GM19463 (cell line): ENCODE measurements at regions not wholly inside any gene's neighbourhood (a gene's known extent, or its start where the extent isn't known, plus 50 kb on each side); places are given as distances from the start of the nearest gene placed in this dataset.

Experiments
- ATAC-seq: cut with Tn5 transposase; IDR thresholded peaks from one replicate; pipeline ENCODE4 v1.9.1; 2021; ENCODE audit warnings: mild to moderate bottlenecking, moderate library complexity; ENCODE audit not compliant: unreplicated experiment

DNA sequence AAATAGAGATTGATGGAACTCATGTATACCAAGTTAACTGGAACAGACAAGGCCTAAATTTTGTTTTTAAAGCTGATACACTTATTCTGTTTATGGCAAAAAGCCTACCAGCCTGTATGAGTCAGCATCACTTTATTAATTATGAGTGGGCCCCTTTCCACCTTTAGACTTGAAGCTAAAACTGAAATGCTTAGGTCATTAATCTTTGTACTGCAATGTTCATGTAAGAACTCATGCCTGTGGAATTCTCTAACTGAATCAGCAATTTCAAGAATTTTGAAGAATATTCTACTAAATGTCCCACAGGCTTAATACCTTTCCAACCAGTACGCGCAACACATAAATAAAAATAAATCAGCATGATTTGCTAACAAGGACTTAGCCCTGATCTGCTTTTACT lies 140.2 kb upstream of the PHACTR1 start:
- ATAC-seq = no peak

DNA sequence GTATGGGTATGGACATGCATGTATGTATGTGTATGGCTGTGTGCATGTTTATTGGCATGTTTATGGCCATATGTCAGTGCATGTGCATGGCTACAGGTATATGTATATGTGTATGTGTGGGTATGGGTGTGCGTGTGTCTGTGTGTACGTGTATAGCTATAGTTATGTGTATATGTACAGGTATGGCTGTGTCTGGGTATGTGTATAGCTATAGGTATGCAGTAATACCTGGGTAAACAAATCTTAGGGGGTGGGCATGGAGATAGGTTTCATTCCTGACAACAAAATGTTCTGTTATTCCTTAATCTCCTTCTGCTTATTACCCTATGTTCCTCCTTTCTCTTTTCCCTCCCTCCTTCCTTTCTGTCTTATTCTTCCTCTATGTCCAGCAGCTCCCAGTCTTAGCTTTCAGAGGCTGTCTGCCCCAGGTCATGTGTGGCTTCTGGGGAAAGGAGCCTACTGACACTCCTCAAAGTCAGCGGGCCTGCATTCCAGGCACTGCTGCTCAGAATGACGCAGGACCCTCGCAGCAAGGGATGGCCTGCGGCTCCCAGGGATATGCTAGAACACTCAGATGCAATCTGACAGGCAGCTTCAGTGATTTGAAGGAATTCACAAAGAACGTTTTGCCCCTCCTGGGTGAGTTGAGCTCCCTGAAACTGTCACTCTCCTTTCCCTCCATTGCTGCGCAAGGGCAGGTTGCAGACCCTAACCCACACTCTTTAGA lies 139.3 kb upstream of the PHACTR1 start:
- ATAC-seq = no peak

GRCh38 chr6:12578097-12578496 lies 138.5 kb upstream of the PHACTR1 start:
- ATAC-seq = no peak

DNA sequence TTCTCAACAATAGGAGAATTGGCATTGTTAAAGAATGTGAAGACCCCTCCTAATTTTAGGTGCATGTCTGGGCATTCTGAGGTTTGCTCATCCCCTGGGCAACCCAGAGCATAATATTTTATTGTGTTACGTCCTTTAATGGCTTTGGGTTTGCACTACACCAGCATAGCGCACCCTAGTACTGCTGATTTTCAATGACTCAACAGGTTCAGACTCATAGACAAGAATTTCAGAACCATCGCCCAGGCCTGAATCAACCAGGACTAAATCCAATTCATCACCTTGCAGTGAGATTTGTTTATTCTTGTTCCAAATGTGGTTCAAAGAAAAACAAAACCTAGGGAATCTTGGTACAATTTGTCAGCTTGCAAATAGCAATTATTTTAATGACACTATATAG lies 137.8 kb upstream of the PHACTR1 start:
- no peak for ATAC-seq

GRCh38 chr6:12580290-12580689 lies 136.3 kb upstream of the PHACTR1 start:
- ATAC-seq = no peak

GRCh38 chr6:12582421-12583110 lies 134.0 kb upstream of the PHACTR1 start:
- ATAC-seq = no peak

DNA sequence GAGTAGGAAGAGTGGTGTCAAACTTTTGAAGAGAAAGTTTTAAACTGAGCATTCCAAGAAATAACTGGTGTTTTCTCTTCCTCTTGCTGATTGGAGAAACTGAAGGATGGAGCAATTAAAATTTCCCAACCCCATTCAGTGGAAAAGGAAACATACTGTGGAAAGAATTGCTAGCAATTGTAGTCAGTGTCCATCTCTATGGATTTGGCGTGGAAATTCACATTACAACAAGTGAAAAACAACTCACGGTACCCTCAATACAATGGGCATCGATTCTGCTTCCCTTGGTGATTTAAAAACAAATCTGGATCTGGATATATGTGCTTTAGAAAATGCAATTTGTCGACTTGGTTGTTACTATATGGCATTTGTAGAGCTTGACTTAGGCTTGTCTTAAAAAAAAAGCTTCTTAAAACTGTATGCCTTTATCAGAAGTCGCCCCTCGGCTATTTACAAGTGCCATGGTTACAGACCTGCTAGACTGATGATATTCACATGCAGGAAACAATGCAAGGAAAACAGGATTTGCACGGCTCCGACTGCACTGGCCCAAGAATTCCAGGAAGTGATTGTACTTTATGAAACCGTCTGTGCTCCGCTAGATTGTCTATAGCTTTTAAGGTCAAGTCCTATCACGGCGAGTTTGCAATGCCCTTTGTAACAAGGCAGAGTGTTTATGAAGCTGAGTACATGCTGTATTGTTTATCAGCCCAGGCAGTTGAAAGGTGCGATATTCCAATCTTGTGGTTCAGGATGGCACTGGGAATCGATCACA lies 131.7 kb upstream of the PHACTR1 start:
- no peak for ATAC-seq

DNA sequence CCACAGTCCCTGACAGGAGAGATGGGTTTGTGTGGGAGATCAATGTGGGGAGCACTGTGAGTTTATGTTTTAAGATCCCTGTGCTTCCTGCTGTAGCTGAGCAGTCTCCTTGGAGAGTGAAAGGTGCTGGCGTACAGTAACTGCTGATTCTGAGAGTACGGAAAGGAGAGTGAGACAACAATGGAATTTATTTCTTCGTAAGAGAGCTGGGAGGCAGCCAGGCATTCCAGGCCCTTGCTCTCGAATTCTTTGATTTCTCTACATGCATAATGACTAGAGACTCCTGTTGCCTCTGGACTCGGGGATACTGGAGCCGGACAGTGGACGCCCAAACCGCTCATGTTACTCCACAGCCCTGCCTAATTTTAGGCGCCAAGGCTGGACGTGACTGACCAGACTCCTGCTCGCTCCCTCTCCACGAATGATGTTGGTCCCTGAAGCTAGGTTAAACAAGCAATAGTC lies 131.0 kb upstream of the PHACTR1 start:
- no peak for ATAC-seq

- ATAC-seq = no peak
Measured at GRCh38 chr6:12586721-12587480, 129.7 kb upstream of the PHACTR1 start.

DNA sequence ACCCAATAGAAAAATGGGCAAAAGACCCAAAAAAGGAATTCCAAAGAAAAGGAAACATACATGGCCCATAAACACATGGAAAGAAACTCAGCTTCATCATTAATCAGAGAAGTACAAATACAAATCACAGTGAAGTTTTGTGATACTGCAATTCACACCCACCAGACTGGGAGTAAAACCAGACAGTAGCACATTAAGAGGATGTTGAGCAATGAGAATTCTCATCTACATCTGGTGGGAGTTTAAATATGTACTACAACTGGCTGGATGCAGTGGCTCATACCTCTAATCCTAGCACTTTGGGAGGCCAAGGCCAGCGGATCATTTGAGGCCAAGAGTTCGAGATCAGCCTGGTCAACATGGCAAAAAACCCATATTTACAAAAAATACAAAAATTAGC lies 125.7 kb upstream of the PHACTR1 start:
- ATAC-seq = no peak

DNA sequence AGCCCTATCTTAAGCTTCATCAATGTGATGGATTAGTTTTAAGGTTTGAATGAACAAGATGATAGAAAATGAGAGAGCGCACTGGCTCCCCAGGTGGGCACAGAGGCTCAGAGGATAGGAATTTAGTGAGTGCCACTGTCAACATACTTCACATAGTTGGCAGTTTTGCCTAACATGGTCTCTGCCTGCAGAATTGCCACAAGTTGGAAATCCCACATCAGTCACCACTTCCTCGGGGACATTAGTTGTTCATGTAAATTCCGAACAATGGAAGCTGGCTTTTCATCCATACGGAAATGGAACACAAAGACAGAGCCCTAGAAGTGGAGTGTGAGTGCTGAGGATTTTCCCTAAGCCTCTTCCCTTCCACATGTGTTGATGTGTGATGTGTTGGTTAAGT lies 123.9 kb upstream of the PHACTR1 start:
- ATAC-seq = no peak

GRCh38 chr6:12593771-12594529 lies 122.6 kb upstream of the PHACTR1 start:
- ATAC-seq = peak; percentile 45

- ATAC-seq = peak; percentile 45
Measured at GRCh38 chr6:12594530-12594893, 122.1 kb upstream of the PHACTR1 start.

DNA sequence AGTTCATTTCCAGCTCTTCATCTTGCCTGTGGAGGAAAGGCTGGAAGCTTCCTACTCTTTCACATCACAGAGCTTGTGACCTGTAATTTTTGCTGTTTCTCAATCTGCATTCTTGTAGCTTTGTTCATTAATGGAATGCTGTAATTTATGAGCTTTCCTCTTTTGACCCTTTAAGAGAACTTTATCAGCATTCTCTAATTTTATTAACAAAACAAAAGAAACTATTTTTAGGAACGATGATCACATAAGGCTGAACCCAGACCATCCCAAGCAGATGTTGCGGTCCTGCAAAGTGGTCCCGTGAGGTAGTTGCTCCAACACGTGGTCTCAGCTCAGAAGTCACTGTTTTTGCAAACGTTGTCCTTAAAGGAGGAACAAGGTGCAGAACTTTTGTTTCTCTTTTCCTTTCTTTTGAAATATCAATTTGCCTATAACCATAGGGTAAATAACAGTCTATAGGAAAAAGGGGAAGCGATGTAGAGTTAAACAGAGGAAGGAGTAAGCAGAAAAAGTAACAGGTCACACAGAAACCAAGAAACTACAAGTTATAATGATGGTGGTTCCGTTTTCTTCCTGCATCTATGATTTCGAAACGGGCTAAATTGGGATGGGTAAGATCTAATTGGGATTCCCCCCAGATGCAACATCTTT lies 121.3 kb upstream of the PHACTR1 start:
- peak; percentile 49 for ATAC-seq

GRCh38 chr6:12596731-12597130 lies 119.8 kb upstream of the PHACTR1 start:
- ATAC-seq = no peak

GRCh38 chr6:12598919-12599318 lies 117.6 kb upstream of the PHACTR1 start:
- ATAC-seq = no peak

- no peak for ATAC-seq
Measured at GRCh38 chr6:12601881-12602280, 114.7 kb upstream of the PHACTR1 start.

DNA sequence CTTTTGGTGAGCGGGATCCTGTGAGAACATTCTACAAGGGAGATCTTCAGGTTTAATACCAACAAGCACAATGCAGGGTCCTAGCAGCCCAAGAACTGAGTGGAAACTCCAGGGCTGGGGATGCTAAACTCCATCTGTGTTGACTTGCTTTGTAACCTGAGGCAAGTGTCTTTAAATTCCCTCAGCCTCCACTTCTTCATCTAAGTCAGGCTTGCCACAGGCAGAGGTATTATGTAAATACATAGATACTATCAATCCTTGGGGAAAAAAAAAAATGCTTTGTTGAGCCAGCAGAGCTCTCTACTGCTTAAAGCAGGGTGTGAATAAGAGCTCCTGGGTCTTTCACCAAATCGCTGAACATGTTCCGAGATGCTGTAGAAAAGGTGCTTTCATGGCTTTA lies 114.2 kb upstream of the PHACTR1 start:
- no peak for ATAC-seq

GRCh38 chr6:12602951-12603672 lies 113.5 kb upstream of the PHACTR1 start:
- ATAC-seq = no peak
